ENCODE measurements at regions not wholly inside any gene's neighbourhood (a gene's known extent, or its start where the extent isn't known, plus 50 kb on each side); places are given as distances from the start of the nearest gene placed in this dataset.
"Not testable (repeated sequence)": the region's sequence is repeated elsewhere in the genome, so short reads cannot be mapped to it uniquely, and the experiment has no call there.

DNA sequence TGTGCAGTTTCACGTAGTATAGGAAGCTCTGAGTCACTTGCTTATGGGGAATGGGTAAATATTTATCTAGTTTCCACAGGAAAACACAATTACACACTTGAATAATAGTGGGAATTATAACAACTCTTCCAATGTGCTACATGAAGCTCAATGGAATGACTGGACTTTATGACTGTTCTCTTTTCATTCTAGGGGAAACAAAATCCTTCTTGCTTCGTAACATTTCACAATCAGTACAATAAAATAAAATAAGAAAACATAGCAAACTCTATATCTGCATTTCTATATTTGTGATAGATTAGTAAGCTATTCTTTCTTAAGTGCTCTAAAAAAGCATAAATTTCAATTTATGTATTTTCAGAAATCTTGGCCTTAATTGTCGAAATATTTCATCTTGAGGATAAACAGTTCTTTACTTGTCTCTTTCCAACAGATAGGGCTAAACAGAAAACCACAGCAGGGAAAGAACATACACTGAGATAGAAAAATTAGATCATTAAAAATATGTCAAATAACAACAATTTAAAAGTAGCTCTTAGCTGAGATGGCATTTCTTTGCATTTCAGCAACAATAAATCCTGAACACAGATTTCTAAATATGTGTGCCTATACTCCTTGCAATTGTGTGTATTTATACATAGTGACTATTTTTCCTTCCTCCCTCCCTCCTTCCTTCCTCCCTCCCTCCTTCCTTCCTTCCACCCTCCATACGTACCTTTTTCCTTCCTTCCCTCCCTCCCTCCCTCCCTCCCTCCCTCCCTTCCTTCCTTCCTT, 395.5 kb upstream of the KCNMB2 start:
- DNase-seq (ENCODE audit: low read depth in 2 of 2) = no peak

DNA sequence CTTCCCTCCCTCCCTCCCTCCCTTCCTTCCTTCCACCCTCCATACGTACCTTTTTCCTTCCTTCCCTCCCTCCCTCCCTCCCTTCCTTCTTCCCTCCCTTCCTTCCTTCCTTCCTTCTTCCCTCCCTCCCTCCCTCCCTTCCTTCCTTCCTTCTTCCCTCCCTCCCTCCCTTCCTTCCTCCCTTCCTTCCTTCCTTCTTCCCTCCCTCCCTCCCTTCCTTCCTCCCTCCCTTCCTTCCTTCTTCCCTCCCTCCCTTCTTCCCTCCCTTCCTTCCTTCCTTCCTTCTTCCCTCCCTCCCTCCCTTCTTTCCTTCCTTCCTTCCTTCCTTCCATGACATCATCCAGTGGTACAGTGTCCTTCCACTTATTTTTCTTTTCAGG, 394.9 kb upstream of the KCNMB2 start:
- not testable (repeated sequence) for DNase-seq (ENCODE audit: low read depth in 2 of 2)

DNA sequence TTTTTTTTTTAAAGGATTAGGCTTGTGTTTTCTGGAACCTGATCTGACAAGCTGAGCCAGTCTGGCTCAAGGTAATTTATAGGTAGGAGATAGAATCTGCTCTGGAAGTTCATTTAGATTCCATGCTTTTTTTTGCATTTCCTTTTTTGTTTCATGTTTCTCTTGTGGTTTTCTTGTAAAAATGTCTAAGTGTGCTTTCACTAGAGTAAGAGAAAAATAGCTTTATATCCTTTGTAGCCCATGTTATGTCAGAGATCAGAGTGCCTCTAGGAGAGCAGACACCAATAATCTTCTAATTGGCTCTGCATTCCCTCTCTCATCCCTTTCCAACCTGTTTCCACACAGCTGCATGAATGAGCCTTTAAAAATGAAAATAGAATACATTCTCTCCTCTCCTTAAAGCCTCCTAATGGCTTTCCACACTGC, 389.8 kb upstream of the KCNMB2 start:
- no peak for DNase-seq (ENCODE audit: low read depth in 2 of 2)

DNA sequence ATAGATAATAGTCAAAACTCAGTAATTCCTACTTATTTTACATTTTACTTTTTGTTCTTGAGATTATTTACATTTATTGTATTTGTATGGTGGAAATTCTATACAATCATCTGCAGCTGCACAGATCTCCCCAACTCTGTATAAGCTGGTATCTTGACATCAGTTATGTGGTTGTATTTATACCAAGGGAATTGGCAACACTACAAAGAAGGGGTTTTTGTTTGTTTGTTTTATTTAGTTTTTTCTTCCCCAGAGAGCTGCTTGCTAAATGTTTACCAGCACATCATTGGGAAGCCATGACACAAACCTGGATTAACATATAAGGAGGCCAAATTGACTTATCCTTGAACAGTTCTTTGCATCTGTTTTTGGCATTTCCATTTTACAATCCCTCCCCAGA, 389.2 kb upstream of the KCNMB2 start:
- no peak for DNase-seq (ENCODE audit: low read depth in 2 of 2)

DNA sequence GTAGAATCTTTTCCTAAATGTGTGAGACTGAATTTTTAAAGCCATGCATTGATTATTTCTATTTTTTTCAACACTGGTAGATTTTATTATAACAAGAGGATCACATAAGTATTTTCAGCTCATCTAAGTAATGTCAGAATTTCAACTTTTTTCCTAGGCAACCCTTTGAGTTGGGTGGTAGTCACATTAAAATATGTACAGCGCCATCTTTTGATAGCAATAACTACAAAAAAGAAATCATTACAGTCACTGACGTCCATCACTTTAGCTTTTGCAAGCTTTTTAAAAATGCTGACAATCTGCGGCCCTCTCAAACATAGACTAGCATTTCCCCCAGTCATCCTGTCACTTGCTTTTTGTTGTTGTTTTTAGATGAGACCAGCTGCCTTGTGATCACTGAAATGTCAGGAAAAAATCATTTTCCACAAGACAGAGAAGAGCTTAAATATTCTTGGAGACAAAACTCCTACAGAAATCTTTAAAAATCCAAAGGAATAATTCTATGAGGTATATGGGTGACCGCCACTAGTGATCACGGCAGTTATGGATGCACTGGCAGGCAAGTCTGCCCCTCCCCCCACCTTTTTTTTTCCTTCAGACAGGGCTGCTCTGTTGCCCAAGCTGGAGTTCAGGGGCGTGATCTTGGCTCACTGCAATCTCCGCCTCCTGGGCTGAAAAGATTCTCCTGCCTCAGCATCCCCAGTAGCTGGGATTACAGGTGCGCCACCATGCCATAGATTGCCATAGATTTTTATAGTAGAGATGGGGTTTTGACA, 384.0 kb upstream of the KCNMB2 start:
- DNase-seq (ENCODE audit: low read depth in 2 of 2) = no peak

DNA sequence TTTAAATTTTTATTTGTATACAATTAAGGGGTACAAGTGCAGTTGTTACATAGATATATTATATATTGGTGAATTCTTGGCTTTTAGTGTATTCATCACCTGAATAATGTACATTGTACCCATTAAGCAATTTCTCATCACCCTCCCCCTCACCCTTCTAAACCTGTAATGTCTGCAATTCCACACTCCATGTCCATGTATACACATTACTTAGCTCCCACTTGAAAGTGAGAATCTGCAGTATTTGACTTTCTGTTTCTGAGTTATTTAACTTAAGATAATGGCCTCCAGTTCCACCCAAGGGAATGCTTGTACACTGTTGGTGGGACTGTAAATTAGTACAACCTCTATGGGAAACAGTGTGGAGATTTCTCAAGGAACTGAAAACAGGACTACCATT, 383.2 kb upstream of the KCNMB2 start:
- DNase-seq (ENCODE audit: low read depth in 2 of 2) = no peak

DNA sequence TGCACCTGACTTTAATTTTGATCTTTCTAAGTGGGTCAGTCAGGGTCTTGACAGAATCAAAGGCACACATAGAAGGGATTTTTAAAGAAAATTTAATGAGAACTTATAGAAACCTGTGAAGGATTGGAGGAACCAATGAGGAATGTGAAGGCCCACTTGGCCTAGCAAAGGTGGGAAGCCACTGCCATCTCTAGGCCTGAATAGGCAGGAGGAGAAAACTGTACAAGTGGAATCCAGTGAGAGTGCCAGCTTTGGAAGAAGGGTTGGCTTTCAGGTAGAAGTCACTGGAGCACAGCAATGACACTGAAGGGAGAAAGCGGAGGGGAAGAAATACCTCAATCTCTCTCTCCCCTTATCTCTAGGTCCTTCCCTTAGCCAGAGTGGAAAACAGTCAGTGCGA, 380.7 kb upstream of the KCNMB2 start:
- no peak for DNase-seq (ENCODE audit: low read depth in 2 of 2)

DNA sequence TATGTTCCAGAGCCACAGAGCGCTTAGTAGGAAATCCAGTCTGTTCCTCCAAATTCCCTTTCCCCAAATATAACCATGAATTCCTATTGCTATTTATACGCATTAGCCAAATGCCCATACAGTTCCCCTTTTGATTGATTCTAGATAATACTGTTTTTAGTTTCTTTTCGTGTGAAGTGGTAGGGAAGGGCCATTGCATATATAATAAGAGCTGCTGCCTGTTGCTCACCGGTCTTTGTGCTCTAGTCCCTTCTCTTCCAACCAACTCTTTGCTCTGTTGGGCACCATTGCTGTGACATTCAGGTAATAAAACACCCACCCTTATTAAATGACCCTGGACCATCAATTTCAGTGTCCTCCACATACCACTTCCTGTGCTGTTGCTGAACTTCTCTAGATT, 379.9 kb upstream of the KCNMB2 start:
- DNase-seq (ENCODE audit: low read depth in 2 of 2) = no peak

DNA sequence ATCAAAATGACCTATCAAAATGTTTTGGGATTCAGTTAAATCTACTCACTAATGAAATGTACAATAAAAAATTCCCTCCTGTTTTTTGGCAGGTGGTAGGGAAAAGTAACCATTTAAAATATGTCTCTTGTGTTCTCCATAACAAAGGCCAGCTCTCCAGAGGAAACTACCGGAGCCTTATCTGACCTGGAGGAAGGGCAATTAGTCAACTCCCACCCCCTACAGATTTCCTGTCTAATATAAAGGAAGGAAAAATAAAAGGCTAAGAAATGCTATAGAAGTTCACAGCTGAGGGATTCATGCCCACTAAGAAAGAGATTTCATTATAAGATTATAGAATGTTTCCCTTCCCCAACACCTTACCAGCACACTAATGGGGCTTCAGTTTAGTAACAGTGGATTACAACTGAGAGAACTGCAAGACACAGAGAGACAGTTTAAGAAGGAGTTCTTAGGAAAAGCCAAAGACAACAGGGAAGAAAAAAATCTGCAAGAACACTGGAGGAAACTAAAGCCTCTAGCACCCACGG, 376.5 kb upstream of the KCNMB2 start:
- no peak for DNase-seq (ENCODE audit: low read depth in 2 of 2)

DNA sequence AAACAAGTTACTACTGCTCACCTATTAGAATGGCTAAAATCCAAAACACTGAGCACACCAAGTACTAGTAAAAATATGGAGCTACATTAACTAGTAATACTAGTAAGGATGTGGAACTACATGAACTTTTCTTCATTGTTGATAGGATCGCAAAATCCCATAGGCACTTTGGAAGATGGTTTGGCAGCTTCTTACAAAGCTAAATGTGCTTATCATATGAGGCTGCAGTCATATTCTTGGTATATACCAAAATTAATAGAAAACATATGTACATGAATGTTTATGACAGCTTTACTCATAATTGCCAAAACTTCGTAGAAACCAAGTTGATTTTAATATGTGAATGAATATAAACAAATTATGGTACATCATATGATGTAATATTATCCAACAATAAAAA, 366.8 kb upstream of the KCNMB2 start:
- no peak for DNase-seq (ENCODE audit: low read depth in 2 of 2)

DNA sequence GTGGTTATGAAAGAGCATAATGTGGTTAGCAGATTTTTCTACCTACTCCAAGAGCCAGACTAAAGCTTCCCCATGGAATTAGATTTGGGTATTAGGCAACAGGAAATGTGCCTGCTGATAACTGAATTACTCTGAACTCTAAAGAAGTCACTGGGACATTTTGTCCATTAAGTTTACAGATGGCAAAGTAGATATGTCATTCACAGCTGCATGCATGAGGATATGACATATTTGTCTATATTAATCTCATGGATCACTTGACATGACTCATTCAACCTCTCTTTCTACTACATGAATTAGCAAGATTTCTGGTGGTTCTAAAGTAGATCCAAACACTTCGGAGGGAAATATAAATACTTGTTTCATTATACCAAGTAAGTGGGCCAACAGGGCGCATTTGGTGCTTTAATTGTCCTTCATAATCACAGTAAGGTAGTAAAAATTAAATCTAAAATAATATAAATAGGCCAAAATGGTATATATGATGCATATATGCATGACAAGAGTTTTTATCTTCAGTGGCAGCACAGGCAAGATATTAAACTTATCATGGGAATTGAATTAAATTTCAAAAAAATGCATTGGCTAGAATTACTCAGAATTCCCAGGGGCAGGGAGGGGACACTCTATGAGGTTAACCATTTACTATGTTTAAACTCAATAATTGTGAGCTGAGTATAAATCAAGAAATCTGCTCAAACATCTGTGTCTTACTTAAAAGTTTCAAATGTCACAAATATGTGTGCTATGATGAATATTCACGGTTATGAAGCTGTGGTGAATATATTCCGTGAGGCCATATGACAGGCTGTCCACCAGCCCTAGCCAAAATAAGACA, 365.3 kb upstream of the KCNMB2 start:
- no peak for DNase-seq (ENCODE audit: low read depth in 2 of 2)

DNA sequence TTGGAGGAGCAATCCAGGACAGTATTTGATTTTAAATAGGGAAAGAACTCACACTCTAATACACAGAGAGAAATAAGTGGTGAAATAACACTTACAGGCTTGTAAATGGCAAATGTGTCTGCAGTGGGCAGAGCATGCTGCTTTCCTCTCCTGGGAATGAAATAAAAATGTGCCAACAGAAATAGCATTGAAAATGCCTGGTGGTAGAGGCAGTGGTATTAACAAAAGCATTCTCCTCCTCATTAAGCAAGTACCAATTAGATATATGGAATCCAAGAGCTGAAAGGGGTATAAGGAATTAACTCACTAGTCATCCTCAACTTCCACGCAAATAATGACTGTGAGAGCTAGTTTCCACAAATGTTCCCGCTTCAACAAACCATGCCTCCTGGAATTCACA, 364.1 kb upstream of the KCNMB2 start:
- DNase-seq (ENCODE audit: low read depth in 2 of 2) = no peak

DNA sequence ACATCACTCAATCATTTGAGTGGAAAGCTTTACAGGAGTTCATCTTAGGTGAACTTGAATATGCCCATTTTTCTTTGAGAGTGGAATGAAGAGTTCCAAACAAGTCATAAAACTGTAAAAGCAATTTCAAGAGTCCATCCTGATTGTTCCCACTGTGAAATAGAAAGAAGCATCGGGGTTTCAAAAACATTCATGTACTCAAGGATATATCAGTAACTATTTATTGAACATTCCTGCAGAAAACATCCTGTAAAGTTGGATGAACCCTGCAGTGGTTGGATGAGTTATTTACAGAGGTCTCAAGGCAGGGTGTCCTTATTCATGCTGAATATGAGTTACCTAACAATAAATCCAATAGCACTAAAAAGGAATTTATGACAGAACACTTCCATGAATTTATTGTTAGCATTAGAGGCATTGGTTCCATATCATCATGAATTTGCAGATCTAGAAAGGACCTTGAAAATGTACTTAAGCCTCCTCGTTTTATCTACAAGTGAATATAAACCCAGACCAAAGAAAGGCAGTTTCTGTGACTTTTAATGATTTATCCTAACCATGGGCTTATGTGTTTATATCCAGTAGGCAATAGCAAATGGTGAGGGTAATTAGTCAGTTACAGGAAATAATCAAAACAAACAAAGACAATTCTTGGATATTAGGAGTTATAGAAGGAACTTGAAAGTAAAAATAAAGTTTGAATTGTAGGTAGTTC, 361.9 kb upstream of the KCNMB2 start:
- no peak for DNase-seq (ENCODE audit: low read depth in 2 of 2)

DNA sequence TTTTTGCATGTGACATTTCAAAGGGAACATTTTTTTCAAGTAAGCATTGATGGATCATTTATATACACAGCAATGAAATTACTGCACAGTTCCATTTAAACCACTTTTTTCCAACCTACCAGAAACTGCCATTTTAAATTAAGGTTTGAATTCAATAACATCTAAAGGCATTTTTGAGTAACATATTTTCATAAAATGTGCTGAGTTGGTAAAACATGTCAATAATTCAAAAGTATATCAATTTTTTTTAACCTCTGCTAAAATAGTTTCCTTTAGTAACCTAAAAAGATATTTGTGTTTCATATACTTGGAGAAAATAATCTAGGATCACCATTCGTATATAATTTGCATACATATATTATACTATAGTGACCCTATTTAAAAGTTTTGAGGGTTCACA, 355.1 kb upstream of the KCNMB2 start:
- no peak for DNase-seq (ENCODE audit: low read depth in 2 of 2)

DNA sequence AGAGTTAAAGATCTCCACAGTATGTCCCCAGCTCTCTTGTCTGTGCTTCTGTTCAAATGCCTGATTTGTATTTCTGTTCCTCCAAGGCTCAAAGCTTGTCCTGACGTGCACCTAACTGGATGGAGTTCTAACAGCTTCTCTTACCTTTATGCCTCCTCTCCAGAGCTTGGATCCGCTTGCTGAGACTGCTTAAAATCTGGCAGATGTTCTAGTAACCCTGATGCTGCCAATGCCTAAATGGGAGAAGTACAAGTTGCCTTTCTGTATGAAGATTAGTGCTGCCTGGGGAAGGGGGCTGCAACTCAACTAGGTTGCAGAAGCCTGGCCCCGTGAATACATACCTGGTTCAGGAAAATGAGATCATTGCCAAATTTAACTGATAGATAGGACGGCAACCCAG, 354.5 kb upstream of the KCNMB2 start:
- DNase-seq (ENCODE audit: low read depth in 2 of 2) = no peak

DNA sequence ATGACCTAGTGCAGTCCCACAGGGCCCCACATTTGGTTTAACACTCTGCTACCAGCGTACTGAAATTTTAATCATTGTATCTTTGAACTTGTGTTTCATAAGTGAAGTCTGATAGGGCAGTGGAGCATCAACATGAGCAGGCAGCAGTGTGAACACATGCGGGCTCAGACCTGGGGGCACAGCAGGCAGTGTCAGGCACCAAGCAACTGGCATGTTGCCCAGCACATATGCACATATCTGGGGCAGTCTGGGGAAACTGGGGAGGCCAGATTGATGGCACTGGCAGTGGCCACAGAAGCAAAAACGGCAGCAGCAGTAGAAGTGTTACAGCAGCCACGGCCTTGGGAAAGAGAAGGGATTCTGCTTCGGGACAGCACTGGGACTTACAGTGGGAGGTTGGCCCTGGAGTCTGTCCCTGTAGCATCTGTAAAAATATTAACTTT, 353.9 kb upstream of the KCNMB2 start:
- no peak for DNase-seq (ENCODE audit: low read depth in 2 of 2)

DNA sequence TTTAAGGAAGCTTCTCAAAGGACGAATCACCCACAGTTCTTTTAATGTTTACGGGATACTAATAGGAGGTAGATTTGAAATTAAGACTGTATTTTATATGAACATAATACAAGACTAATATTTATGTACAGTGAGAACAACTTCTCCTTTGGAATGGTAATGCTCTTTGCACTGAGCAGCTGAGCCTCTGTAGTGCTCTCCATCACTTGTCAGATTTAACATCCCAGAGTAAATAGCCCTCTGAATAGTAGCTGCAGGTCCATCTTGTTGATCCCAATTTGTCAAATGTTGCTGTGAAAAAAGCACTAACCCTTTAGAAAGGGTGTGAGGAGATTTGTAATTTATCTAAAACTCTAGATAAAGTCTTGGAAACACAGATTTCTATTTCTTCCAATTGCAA, 351.4 kb upstream of the KCNMB2 start:
- DNase-seq (ENCODE audit: low read depth in 2 of 2) = no peak

DNA sequence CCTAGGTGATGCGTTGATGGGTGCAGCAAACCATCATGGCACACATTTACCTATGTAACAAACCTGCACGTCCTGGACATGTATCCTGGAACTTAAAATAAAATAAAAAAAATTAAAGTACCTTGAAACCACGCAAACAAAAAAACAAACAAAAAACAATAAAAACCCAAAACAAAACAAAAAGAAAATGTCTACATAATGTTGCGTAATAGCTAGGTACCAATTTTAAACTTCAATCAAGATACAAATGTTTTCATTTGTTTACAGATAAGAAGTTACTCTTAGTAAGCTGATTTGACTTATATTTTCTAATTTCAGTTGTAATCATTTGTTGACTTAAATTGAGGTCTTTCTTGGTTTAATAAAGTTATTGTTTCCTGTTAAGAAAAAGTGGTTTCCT, 349.6 kb upstream of the KCNMB2 start:
- no peak for DNase-seq (ENCODE audit: low read depth in 2 of 2)

DNA sequence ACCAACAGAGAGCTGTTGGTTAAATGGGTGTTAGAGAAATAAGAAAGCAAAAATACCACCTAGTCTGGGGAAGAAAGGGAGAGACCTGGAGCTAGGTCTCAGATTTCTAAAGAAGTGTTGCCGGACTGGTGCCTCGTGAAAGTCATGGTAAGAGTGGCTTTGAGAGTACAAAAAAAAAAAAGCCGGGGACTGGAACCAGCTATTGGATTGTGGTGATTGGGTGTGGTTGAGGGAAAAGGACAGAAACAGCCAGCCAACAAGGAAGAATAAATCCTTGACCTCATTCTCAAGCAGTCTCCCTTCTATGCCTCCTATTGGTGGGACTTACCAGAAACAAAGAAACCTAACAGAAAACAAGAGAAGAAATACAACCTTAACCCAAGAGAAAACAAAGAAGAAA, 346.4 kb upstream of the KCNMB2 start:
- DNase-seq (ENCODE audit: low read depth in 2 of 2) = no peak

DNA sequence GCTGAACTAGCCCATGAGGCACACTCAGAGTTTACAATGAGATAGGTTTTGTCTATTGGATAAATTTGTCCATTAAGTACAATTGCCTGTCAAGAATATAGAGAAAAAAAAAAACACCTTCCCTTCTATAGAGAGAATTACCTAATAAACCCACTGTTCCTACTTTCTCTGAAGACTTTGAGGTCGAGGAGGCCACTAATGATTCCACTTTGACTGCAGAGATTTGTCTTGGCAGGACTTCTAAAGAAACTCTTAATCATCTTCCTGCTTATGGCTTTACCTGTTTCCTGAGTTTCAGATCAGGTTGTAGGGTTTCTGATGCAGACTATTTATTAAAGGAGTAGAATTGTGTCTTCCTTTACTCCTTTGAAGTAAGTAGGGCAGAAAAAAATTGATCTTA, 342.4 kb upstream of the KCNMB2 start:
- no peak for DNase-seq (ENCODE audit: low read depth in 2 of 2)

DNA sequence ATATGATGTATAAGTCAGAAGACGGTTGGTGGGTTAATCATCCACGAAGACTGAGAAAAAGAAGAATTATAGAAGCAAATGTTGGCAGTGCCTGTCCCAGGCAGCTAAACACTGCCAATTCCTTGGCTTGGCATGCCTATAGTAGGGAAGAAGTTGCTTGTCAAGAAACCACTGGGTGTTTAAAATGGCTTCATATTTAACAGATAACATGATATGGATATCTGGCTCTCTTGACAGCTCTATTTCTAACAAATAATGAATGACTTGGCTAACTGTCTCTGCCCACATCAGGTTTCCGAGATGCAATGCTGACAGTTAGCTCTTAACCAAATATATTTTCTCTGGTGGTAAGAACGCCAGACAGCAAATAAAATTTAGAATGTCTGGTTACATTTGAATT, 341.7 kb upstream of the KCNMB2 start:
- DNase-seq (ENCODE audit: low read depth in 2 of 2) = no peak

DNA sequence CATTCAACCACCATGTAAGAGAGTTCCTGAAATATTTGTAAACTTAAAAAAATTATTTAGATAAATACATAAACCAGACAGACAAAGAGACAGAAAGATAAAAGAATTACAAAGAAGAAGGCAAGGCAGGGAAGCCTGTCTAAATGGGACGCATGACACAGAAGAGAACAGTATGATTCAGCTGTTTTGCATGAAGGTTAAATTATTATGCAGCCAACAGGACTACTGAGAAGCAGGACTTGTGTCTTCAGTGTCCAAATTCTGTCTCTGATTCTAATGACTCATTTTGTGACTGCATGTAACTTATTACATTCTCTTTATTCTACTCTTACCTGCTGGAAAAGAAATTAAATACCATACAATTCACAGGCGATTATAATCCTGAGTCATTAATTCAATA, 340.4 kb upstream of the KCNMB2 start:
- no peak for DNase-seq (ENCODE audit: low read depth in 2 of 2)

Data from stimulated activated CD8-positive, alpha-beta memory T cell treated with anti-CD3 and anti-CD28 coated beads, Interleukin-2, amount 100 ng/mL, for 48 hours (primary cell).